ENCODE measurements at regions not wholly inside any gene's neighbourhood (a gene's known extent, or its start where the extent isn't known, plus 50 kb on each side); places are given as distances from the start of the nearest gene placed in this dataset.
"Not testable (repeated sequence)": the region's sequence is repeated elsewhere in the genome, so short reads cannot be mapped to it uniquely, and the experiment has no call there.

GRCh38 chr12:42030588-42030987, 114.1 kb downstream of the GXYLT1 start:
- DNase-seq (ENCODE audit: low spot score in 2 of 2) (no peak), ATAC-seq (no peak)
- no peaks in the 10 kb centered on the region for H3K4me1 Mint-ChIP-seq
- no peak overlapping the region for H3K27ac Mint-ChIP-seq
- no peak overlapping the region for H3K4me3 Mint-ChIP-seq
- H3K9me3 Mint-ChIP-seq = no peaks in the 10 kb centered on the region
- H3K36me3 Mint-ChIP-seq = no peaks in the 10 kb centered on the region

DNA sequence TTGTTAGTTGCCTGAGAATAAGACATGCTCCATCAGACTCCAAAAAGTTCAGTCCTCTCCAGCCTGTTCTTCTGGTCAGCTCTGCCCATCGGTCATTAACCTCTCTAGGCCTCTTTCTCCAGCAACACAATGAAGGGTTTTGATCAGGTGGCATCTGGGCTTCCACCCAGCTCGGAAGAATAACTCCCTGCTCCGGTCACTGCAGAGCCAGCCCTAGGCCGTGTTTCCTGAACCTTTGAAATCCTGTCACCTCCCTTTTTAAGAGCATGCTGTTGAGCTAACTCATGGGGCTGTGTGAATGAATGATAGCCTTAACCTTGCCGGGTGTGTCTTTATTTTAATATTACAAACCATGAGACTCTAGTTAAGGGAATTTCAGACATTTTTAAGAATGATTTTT, 117.1 kb downstream of the GXYLT1 start:
- Mint-ChIP-seq H3K27ac (no peak overlapping the region), H3K36me3 (no peaks in the 10 kb centered on the region), H3K4me1 (no peaks in the 10 kb centered on the region), H3K4me3 (no peak overlapping the region), H3K9me3 (no peaks in the 10 kb centered on the region)
- ATAC-seq (no peak), DNase-seq (ENCODE audit: low spot score in 2 of 2) (no peak)

DNA sequence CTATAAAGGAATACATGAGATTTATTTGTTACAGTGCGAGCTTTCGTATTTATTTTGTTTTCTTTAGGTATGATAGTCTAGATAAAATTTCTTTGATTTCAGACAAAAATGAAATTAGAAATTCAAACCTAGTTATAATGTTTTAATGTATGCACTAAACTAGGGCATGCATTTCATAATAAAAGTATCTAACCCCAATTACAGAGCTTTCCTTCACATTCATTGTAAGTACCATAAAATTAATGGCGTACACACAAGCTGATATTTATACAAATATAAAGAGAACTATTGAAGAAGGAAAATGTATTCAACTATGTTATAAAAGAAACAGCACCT, 120.2 kb downstream of the GXYLT1 start:
- Mint-ChIP-seq H3K4me1 (no peaks in the 10 kb centered on the region), H3K36me3 (no peaks in the 10 kb centered on the region), H3K4me3 (peak overlapping the region; percentile 33), H3K27ac (no peak overlapping the region), H3K9me3 (no peaks in the 10 kb centered on the region)
- no peak for DNase-seq (ENCODE audit: low spot score in 2 of 2)
- no peak for ATAC-seq

GRCh38 chr12:42023733-42024494, 120.8 kb downstream of the GXYLT1 start:
- no peak overlapping the region for H3K27ac Mint-ChIP-seq
- ATAC-seq (peak; percentile 78), DNase-seq (ENCODE audit: low spot score in 2 of 2) (peak; percentile 63 to 83)
- H3K4me1 Mint-ChIP-seq = no peaks in the 10 kb centered on the region
- no peaks in the 10 kb centered on the region for H3K36me3 Mint-ChIP-seq
- peak overlapping the region; percentile 33 for H3K4me3 Mint-ChIP-seq
- H3K9me3 Mint-ChIP-seq = no peaks in the 10 kb centered on the region

- not testable (repeated sequence) for H3K4me3 Mint-ChIP-seq; DNase-seq (ENCODE audit: low spot score in 2 of 2); H3K9me3 Mint-ChIP-seq; ATAC-seq; H3K36me3 Mint-ChIP-seq; H3K4me1 Mint-ChIP-seq; H3K27ac Mint-ChIP-seq
These were observed 122.7 kb downstream of the GXYLT1 start for GRCh38 chr12:42021937-42022336.

DNA sequence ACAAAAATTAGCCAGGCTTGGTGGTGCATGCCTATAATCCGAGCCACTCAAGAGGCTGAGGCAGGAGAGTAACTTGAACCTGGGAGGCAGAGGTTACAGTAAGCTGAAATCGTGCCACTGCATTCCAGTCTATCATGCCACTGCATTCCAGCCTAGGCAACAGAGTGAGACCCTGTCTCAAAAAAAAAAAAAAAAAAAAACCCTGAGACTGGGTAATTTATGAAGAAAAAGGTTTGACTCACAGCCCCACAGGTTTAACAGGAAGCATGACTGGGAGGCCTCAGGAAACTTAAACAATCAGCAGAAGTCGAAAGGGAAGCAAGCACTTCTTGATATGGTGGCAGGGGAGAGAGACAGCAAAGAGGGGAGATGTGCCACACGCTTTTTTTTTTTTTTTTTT, 123.2 kb downstream of the GXYLT1 start:
- DNase-seq (ENCODE audit: low spot score in 2 of 2) (no peak), ATAC-seq (no peak)
- Mint-ChIP-seq H3K9me3 (no peaks in the 10 kb centered on the region), H3K4me1 (no peaks in the 10 kb centered on the region), H3K27ac (no peak overlapping the region), H3K4me3 (no peak overlapping the region), H3K36me3 (no peaks in the 10 kb centered on the region)

DNA sequence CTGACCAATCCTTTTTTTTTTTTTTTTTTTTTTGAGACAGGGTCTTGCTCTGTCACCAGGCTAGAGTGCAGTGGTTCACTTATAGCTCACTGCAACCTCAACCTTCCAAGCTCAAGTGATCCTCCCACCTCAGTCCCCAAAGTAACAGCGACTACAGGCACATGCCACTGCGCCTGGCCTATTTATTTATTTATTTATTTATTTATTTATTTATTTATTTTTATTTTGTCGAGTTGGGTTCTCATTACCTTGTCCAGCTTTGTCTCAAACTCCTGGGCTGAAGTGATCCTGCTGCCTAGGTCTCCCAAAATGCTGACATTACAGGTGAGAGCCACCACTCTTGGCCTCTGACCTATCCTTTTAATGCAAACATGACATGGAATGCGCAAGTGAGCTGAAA, 124.4 kb downstream of the GXYLT1 start:
- DNase-seq (ENCODE audit: low spot score in 2 of 2) (no peak), ATAC-seq (no peak)
- Mint-ChIP-seq H3K4me1 (no peaks in the 10 kb centered on the region), H3K4me3 (no peak overlapping the region), H3K9me3 (no peaks in the 10 kb centered on the region), H3K27ac (no peak overlapping the region), H3K36me3 (no peaks in the 10 kb centered on the region)

DNA sequence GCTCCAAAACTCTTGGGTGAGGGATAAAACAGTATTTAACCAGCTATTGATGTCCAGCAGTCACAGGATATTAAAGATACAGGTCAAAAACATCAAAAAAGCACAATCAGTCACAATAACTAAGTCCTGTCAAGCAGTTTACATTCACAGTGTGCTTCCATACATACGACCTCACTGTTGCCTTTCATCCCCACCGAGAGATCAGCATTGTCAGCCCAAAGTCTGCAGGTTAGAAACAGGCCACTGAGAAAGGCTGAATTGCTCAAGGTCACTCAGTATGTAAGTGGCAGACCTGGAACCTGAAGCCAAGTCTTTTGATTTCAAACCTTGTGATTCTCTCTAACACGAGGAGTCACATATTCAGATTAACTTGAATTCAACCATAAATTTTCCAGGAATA, 124.9 kb downstream of the GXYLT1 start:
- H3K4me1 Mint-ChIP-seq = no peaks in the 10 kb centered on the region
- no peaks in the 10 kb centered on the region for H3K9me3 Mint-ChIP-seq
- ATAC-seq (no peak), DNase-seq (ENCODE audit: low spot score in 2 of 2) (no peak)
- H3K4me3 Mint-ChIP-seq = no peak overlapping the region
- no peak overlapping the region for H3K27ac Mint-ChIP-seq
- H3K36me3 Mint-ChIP-seq = no peaks in the 10 kb centered on the region

- no peak overlapping the region for H3K4me3 Mint-ChIP-seq
- no peaks in the 10 kb centered on the region for H3K36me3 Mint-ChIP-seq
- H3K9me3 Mint-ChIP-seq = no peaks in the 10 kb centered on the region
- H3K4me1 Mint-ChIP-seq = no peaks in the 10 kb centered on the region
- DNase-seq (ENCODE audit: low spot score in 2 of 2) (no peak), ATAC-seq (no peak)
- H3K27ac Mint-ChIP-seq = no peak overlapping the region
These were observed 127.6 kb downstream of the GXYLT1 start for GRCh38 chr12:42017051-42017450.

GRCh38 chr12:42015051-42015461, 129.6 kb downstream of the GXYLT1 start:
- no peak for DNase-seq (ENCODE audit: low spot score in 2 of 2)
- no peak for ATAC-seq
- H3K9me3 Mint-ChIP-seq = no peaks in the 10 kb centered on the region
- H3K27ac Mint-ChIP-seq = no peak overlapping the region
- H3K4me1 Mint-ChIP-seq = no peaks in the 10 kb centered on the region
- no peak overlapping the region for H3K4me3 Mint-ChIP-seq
- no peaks in the 10 kb centered on the region for H3K36me3 Mint-ChIP-seq

- H3K4me3 Mint-ChIP-seq; DNase-seq (ENCODE audit: low spot score in 2 of 2); H3K36me3 Mint-ChIP-seq; ATAC-seq; H3K27ac Mint-ChIP-seq; H3K9me3 Mint-ChIP-seq; H3K4me1 Mint-ChIP-seq: not testable (repeated sequence)
These were observed 132.2 kb downstream of the GXYLT1 start for GRCh38 chr12:42012501-42012900.

DNA sequence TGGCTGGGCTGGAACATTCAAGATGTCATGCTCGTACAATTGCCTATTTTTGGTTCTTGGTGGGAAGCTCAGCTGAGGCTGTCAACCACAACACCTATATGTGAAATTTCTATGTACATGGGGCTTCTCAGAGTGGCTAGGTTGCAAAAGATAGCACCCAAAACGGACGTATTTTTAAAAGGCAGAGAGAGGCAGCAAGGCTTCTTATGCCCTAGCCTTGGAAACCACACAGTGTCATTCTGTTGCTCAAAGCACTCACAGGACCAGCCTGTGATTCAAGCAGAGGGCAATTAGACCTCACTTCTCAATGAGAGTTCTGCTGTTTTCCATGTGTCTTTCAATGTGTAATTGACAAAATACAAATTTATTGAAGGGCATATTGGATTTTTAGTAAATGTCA, 134.0 kb downstream of the GXYLT1 start:
- no peaks in the 10 kb centered on the region for H3K4me1 Mint-ChIP-seq
- no peaks in the 10 kb centered on the region for H3K9me3 Mint-ChIP-seq
- ATAC-seq (no peak), DNase-seq (ENCODE audit: low spot score in 2 of 2) (no peak)
- no peak overlapping the region for H3K27ac Mint-ChIP-seq
- no peak overlapping the region for H3K4me3 Mint-ChIP-seq
- no peaks in the 10 kb centered on the region for H3K36me3 Mint-ChIP-seq

DNA sequence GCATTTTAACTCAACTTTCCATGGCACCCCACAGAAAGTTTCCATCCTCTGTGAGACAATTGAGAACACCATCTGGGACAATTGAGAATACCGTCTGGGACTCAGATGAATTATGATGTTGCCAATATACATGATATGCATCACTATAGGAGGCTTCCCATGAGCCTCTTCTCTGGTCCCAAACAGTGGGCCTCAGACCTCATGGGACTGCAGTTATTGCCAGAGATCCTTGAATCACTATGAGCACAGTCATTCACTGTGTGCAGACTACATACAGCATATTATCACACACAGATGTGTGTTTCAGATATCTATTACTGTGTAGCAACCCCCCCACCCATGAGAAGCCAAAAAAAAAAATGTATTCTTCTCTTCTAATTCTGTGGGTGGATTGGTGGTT, 134.4 kb downstream of the GXYLT1 start:
- no peak for ATAC-seq
- no peak overlapping the region for H3K27ac Mint-ChIP-seq

DNA sequence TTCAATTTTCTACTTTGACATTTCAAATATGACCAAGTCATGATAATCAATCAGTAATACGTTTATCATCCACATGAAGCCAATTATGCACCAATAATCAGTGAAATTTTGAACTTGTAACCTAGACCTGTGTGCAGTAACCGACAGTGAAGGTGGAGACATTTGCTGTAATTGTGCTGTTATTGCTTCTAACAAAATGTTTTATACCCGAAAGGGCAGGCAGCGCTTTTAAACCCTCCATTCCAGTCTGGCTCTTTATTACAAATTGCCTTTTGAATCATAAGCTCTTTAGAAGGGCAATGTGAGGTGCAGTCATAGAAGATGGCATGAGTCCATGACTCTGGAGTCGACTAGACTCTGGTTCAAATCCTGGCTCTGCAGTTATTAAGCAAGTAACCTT, 135.7 kb downstream of the GXYLT1 start:
- H3K9me3 Mint-ChIP-seq = no peaks in the 10 kb centered on the region
- no peak for DNase-seq (ENCODE audit: low spot score in 2 of 2)
- H3K36me3 Mint-ChIP-seq = no peaks in the 10 kb centered on the region
- ATAC-seq = no peak
- no peaks in the 10 kb centered on the region for H3K4me1 Mint-ChIP-seq
- no peak overlapping the region for H3K4me3 Mint-ChIP-seq
- H3K27ac Mint-ChIP-seq = no peak overlapping the region

More for the DNA sequence above, 134.4 kb downstream of the GXYLT1 start:
- Mint-ChIP-seq H3K9me3 (no peaks in the 10 kb centered on the region), H3K4me3 (no peak overlapping the region), H3K4me1 (no peaks in the 10 kb centered on the region), H3K36me3 (no peaks in the 10 kb centered on the region)
- no peak for DNase-seq (ENCODE audit: low spot score in 2 of 2)

- Mint-ChIP-seq H3K36me3 (no peaks in the 10 kb centered on the region), H3K9me3 (no peaks in the 10 kb centered on the region), H3K4me3 (no peak overlapping the region), H3K27ac (no peak overlapping the region), H3K4me1 (no peaks in the 10 kb centered on the region)
- no peak for DNase-seq (ENCODE audit: low spot score in 2 of 2)
- ATAC-seq = no peak
These were observed 141.6 kb downstream of the GXYLT1 start for GRCh38 chr12:42003031-42003430.

GRCh38 chr12:42002563-42002962, 142.1 kb downstream of the GXYLT1 start:
- H3K9me3 Mint-ChIP-seq = no peaks in the 10 kb centered on the region
- no peaks in the 10 kb centered on the region for H3K36me3 Mint-ChIP-seq
- no peak overlapping the region for H3K27ac Mint-ChIP-seq
- no peak for DNase-seq (ENCODE audit: low spot score in 2 of 2)
- no peak overlapping the region for H3K4me3 Mint-ChIP-seq
- no peaks in the 10 kb centered on the region for H3K4me1 Mint-ChIP-seq
- ATAC-seq = no peak

DNA sequence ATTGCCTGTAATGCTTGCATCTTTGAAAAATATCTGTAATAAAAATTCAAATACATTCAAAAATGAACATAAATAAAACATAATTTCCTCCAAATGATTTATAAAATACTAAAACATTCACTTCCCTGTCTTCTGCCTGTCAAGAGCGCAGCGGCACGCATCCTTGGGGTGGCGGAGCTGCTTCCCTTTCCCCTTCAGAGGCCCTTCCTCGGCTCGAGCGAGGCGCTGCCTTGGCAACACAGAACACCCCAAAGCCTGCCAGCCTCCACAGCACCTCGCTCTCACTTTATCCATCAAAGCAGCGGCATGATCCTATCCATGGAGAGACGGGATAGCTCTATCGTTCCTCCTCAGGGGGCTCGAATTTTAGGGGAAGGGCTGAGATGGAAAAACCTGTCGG, 146.2 kb downstream of the GXYLT1 start:
- Mint-ChIP-seq H3K27ac (peak overlapping the region; percentile 36), H3K36me3 (no peaks in the 10 kb centered on the region), H3K9me3 (no peaks in the 10 kb centered on the region), H3K4me1 (no peaks in the 10 kb centered on the region), H3K4me3 (no peak overlapping the region)
- ATAC-seq = no peak
- DNase-seq (ENCODE audit: low spot score in 2 of 2) = no peak

All from stimulated activated effector memory CD8-positive, alpha-beta T cell treated with anti-CD3 and anti-CD28 coated beads, Interleukin-12 subunit alpha, Interleukin-12 subunit beta, amount 100 ng/mL, for 72 hours (primary cell).